ENCODE measurements at regions not wholly inside any gene's neighbourhood (a gene's known extent, or its start where the extent isn't known, plus 50 kb on each side); places are given as distances from the start of the nearest gene placed in this dataset.

DNA sequence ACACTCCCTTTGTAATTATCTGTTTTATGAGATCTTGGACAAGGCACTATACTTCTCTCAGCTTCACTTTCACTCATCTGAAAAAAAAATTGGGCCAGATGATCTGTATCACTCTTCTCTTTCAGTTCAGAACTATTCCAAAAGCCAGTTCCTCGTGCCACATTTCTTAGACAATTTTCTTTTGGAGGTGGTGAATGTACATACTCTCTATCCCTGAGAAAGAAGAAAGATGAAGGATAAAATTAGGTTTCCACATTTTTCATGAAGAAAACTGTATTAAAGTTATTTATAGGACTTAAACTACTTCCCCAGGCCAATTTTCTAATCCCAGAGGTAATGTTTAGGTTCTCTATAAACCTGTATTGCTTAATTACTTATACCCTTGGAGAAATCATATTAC is 171.6 kb downstream of the SLC6A15 start:
- no peak for DNase-seq

DNA sequence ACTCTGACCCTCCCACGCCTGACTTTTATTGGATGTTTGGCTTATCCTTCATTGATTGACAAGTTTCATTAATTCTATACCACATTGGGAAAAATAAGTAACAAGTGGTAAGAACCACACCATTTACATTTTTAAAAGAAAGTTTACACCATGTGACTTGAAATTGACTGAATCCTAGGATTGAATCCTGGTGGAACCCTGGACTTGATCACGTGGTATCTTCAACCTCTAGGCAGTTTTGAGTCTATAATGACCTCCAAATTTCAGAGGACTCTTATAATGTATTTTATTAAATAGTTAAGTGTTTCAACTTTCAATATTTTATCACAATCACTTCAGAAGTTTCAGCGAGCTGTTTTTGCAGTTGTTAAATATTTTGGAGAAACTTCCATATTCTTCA is 172.0 kb downstream of the SLC6A15 start:
- DNase-seq = no peak

GRCh38 chr12:84738481-84738972 is 174.1 kb downstream of the SLC6A15 start:
- no peak for DNase-seq

DNA sequence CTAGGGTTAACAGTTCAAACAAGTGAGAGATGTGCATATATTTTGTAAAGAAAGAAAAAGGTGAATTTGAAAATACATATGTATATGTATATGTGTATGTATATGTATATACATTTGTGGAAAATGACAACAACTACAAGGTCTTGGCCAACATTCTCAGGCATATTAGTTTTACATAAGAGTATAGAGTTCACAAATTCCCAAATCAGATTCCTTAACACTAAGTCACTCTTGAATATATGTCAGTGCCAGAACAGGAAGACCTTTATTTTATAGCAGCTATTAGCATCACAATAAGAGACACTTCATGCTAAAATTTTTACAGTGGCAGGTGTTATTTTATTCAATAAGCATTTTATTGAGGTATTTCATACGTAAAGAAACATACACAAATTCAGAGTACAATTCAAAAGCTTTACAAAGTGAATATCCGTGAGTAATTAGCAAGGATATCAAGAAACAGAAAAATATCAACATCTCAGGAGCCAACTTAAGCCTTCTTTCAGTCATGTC is 179.7 kb downstream of the SLC6A15 start:
- DNase-seq = no peak

DNA sequence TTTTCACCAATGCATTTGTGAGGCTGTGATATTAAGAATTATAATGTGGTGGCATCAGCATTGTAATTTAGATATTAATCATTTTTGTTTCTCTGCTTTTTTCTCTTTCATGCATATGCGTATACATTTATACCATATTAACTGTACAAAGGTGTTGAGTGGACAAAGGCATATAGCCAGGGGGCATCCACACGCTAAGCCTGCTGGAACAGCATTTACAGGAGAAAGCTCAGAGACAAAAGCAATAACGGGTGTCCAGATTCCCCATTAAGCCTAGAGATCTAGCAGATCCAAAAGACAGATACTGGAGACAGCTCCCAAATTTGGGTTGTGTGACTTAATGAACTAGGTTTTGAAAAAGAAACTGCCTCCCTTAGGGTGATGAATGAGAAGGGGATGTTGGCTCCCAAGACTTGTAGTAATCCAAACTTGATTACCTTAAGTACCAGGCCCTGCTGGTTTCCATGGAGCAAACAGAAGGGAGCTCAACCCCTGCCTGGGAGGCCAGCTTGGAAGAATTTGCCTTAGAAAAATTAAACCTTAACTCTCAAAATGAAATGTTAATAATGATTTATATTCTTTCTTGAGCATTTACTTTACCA is 181.9 kb downstream of the SLC6A15 start:
- DNase-seq = no peak

GRCh38 chr12:84727961-84728360 is 184.6 kb downstream of the SLC6A15 start:
- DNase-seq = no peak

- no peak for DNase-seq
Observed at GRCh38 chr12:84726780-84727179, 185.8 kb downstream of the SLC6A15 start.

- DNase-seq = no peak
Observed at GRCh38 chr12:84723988-84724387, 188.6 kb downstream of the SLC6A15 start.

GRCh38 chr12:84719997-84720396 is 192.6 kb downstream of the SLC6A15 start:
- no peak for DNase-seq

DNA sequence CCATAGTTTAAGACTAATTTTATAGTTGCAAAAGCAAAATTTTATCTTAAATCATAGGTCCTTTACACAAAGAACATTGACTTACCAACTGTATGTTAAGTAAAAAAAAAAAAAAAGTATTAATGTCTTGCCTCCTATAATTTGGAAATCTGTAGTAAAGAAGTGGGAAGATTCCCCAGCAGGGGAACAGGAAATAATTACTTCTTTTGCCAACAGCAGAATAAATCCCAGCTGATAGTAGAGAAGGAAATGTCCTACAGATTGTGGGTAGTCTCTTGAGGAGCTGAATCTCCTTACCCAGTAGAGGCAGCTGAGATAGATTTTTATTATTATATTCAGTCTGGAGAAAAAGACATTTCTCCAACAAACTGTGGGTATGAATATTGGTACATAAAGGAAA is 193.7 kb downstream of the SLC6A15 start:
- no peak for DNase-seq

DNA sequence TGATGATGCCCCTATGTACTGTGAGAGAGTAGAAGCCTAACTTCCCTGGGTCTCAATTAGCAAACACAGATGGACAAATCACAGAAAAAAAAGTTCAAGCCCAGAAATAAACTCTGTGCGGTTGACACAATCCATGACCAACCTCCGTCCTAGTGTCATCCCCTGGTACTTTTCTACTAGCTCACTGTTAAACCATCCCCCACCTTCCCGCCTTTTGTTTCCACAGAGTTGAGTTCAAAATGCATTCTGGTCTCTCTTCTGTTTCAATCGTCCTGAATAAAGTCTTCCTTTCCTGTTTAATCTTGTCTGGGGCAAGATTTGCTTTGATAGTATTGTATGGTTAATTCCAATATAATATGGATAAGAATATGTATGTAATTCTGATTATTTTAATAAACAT is 199.9 kb downstream of the SLC6A15 start:
- DNase-seq = no peak

DNA sequence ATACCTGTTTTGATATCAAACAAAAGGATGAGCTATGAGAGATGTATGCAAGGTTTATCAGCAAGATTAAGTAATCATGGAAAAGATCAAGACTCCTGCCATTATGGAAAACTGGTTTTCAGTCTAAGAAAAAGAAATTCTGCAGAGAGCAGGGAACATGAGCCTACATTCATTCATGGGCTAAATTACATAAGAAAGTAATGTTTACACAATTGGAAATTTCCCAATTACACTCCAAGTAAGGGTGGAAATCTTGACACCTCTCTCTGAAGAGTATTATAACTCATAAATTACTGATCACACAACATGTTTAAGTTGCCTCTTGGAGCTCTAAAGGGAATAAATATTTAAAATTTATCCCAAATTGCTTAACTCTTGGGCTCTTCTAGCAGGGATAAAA is 206.2 kb downstream of the SLC6A15 start:
- DNase-seq = no peak

DNA sequence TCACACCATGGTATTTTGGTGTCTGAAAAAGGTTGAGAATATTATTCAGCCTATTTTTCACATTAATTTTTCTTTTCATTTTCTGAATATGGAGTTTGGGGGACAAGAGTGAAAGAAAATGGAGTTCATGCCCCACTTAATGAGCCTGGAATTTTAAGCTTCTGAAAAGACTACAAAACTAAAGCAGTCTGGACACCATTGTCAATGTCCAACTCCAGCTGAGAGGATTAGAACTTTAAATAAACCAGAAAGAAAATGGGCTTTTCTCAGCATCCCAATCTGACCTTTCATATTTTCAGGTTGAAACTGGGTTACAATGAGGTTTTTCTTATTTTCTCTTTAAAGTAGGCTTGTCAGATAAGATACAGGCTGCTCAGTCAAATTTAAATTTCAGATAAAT is 207.7 kb downstream of the SLC6A15 start:
- no peak for DNase-seq

- DNase-seq = no peak
Observed at GRCh38 chr12:84702001-84702400, 210.6 kb downstream of the SLC6A15 start.

DNA sequence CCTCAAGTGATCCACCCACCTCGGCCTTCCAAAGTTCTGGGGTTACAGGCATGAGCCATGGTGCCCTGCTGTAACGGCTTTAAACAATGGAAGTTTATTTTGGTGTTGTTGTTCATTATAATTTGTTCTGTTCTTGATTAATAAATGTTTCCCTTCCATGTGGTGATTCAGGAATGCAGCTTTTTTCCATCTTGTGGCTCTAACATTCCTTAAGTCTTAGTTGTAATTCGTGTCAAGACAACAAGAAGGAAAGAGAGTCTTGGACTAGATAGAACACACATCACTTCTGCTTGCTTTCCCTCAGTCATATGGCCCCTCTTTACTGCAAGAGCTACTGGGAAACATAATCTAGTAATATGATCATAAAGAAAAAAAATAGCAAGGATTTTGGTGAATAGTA is 211.6 kb downstream of the SLC6A15 start:
- no peak for DNase-seq

DNA sequence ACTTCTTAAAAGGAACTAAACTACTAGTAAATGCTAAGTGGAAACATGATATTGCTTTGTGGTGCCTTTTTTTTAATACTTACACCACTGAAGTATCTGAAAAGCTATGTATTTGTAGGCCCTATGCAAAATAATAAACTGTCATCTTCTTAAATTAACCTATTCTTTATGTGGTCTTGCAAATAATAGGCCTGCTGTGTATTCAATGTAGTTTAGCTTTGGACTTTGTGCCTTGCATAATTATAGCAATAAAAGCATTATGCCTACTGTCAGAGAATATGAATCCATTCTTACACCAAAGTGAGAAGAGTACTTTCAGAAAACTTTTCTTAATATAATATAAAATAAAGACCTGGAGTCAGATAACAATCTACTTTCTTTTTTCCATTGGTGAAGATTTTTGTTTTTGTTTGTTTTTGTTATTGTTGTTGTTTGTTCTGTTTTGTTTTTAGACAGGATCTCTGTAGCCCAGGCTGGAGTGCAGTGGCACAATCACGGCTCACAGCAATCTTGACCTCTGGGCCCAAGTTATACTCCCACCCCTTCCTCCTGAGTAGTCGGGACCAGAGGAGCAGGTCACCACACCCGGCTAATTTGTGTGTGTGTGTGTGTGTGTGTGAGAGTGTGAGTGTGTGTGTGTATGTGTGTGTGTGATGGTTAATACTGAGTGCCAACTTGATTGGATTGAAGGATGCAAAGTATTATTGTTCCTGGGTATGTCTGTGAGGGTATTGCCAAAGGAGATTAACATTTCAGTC is 213.8 kb downstream of the SLC6A15 start:
- no peak for DNase-seq

GRCh38 chr12:84696908-84697540 is 215.6 kb downstream of the SLC6A15 start:
- DNase-seq = no peak

DNA sequence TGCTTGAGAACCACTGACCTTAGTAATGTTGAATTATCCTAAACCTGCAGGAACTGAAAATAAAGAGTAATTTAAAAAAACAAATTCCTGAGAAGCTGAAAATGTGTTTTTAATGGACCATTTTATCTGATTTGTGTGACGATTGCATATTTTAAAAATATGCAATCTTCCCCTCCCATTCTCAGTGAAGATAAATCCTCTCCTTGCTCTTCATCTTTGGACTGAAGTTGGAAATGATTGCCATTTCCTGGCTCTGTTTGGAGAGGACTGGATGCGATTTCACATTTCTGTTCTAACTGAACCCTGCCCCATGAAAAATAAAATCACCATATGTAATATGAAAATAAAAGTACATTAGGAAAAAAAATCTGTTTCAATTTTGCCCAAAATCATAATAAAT is 216.3 kb downstream of the SLC6A15 start:
- no peak for DNase-seq

GRCh38 chr12:84694116-84694515 is 218.5 kb downstream of the SLC6A15 start:
- no peak for DNase-seq

- no peak for DNase-seq
Observed at GRCh38 chr12:84692071-84692470, 220.5 kb downstream of the SLC6A15 start.

DNA sequence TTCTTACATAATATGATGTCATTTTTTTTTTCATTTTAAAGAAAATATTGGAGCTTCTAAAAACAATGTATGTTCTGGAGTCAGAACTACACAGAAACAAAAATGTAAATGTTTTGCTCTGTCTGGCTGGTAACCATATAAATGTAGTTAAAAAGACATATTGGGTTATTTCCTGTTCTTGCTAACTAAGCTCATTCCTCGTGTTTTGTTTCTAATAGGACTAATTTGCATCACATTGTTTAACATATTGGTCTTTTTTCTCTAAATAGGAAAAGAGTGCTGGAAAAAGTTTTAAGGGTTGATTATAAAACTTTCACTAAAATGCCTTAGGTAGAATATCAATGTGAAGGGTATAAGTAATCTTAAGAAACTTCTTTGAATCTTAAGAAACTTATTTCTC is 221.3 kb downstream of the SLC6A15 start:
- no peak for DNase-seq

- no peak for DNase-seq
Observed at GRCh38 chr12:84689638-84690037, 223.0 kb downstream of the SLC6A15 start.

DNA sequence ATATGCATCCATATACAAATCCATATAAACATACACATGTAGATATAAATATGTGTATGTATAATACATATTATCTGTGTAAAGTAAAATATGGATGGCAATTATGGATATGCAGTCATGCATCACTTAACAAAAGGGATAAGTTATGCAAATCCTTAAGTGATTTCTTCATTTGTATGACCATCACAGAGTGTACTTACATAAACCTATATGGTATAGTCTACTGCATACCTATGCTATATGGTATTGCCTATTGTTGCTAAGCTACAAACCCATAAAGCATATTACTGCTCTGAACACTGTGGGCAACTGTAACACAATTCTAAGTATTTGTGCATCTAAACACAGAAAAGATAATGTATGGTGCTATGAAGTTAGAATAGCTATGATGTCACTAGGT is 227.2 kb downstream of the SLC6A15 start:
- no peak for DNase-seq

DNA sequence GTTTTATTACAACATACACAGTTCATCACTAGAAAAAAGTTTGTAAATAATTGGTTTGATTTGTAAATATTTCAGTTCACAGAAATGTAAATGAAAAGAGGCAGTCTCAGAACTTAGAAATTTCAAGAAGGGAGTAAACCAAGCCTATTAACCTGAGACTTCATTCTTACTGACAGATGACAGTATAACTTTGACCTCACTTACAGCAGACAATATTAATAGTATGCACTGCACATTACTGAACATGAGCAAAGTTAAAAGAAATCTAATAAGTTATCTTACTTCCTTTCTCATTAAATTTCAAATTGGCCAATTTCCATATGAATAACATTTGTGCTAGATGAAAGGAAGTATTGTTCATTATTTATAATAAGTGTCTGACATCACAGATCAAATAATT is 235.8 kb downstream of the SLC6A15 start:
- no peak for DNase-seq
